ENCODE measurements at regions not wholly inside any gene's neighbourhood (a gene's known extent, or its start where the extent isn't known, plus 50 kb on each side); places are given as distances from the start of the nearest gene placed in this dataset.

DNA sequence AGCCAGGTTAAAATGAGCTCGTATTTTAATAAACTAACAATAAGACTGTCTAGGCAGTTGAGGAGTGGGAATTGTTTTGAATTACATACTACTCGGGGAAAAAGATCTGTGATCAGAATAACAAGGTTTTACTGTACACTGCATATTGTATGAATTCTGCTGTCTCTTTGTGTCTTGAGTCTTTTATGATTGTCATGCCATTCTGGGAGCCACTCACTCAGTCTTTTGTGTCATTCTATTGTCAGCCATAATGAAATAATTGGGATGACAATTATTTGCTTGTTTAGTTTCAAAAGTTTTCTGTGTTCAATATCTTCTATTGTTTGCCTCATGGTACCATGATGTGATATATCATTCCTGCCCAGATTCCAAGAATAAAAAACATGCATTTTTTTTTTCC, 339.6 kb upstream of the TBL1XR1 start:
- H3K27ac ChIP-seq = no peak overlapping the region
- H3K4me3 ChIP-seq = no peak overlapping the region
- no peaks in the 10 kb centered on the region for H3K27me3 ChIP-seq
- no peaks in the 10 kb centered on the region for H3K36me3 ChIP-seq
- TF ChIP-seq CTCF (IDR thresholded peaks at IDR 0.05) = no peak
- H3K9me3 ChIP-seq = no peaks in the 10 kb centered on the region
- H3K4me1 ChIP-seq = peaks cover 0 to 21% (median 17%) of the 10 kb centered on the region in 4 donors
- DNase-seq = no peak
- intact Hi-C loops (cut with DNase I; ENCODE audit: low total_unique reads) = no loop called here

DNA sequence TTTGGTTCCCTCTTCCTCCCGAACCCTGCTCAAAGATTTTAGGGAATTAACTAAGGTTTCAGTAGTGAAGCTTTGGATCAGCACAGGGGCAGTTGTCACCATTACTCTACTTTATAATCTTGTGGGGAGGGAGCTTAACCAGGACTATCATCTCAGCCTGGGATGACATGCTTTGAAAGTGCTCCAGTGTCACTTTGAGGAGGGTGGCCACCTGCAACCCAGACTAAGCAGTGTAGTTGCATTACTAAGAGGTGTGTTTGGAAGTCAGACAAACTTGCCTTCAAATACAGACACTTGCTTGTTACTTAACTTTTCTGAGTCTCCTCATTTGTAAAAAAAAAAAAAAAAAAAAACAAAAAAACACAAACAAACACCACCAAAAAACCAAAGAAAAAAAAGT, 340.3 kb upstream of the TBL1XR1 start:
- no peaks in the 10 kb centered on the region for H3K9me3 ChIP-seq
- no peak for TF ChIP-seq CTCF (IDR thresholded peaks at IDR 0.05)
- intact Hi-C loops (cut with DNase I; ENCODE audit: low total_unique reads) = no loop called here
- H3K27me3 ChIP-seq = no peaks in the 10 kb centered on the region
- H3K4me3 ChIP-seq = no peak overlapping the region
- no peaks in the 10 kb centered on the region for H3K36me3 ChIP-seq
- peaks cover 0 to 21% (median 17%) of the 10 kb centered on the region in 4 donors for H3K4me1 ChIP-seq
- H3K27ac ChIP-seq = no peak overlapping the region
- no peak for DNase-seq

DNA sequence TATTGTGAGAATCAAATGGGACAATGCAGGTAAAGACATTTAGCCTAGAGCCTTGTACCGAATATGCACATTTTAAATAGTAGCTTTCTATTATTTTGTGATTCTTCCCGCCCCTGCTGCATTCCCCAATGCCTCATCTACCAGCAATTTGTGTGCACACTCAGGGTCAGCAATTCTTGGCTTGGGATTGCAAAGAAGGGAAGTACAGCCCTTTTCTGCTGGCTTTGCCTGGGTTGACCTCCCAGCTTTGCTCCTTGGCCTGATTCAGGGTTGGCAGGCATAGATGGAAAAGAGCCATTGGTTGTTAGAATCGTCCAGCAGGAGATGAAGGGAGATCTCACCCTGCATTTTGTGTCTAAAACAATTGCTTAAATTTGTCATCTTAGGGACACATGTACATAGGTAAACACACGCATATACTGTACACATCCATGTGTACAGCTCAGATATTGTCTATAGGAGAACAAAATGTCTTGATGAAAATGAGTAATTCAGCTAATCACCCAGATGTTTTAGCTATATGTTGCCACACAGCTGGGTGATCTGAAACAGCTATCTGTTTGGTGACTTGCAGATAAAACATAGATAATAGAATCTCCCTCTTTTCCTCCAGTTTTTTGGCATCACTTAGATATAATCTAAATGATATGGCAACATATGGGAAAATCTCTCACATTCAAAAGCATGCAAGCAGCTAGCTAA, 340.9 kb upstream of the TBL1XR1 start:
- intact Hi-C loops (cut with DNase I; ENCODE audit: low total_unique reads) = no loop called here
- Histone ChIP-seq H3K27me3 (no peaks in the 10 kb centered on the region), H3K4me1 (peaks cover 0 to 21% (median 17%) of the 10 kb centered on the region in 4 donors), H3K4me3 (no peak overlapping the region), H3K36me3 (no peaks in the 10 kb centered on the region), H3K27ac (no peak overlapping the region), H3K9me3 (no peaks in the 10 kb centered on the region)
- no peak for TF ChIP-seq CTCF (IDR thresholded peaks at IDR 0.05)
- peak; percentile 44 to 73 for DNase-seq

GRCh38 chr3:177538750-177539730, 341.8 kb upstream of the TBL1XR1 start:
- no peak overlapping the region for H3K27ac ChIP-seq
- H3K36me3 ChIP-seq = no peaks in the 10 kb centered on the region
- H3K4me3 ChIP-seq = no peak overlapping the region
- no peak for TF ChIP-seq CTCF (IDR thresholded peaks at IDR 0.05)
- peaks cover 0 to 21% (median 17%) of the 10 kb centered on the region in 4 donors for H3K4me1 ChIP-seq
- H3K27me3 ChIP-seq = no peaks in the 10 kb centered on the region
- DNase-seq = no peak
- intact Hi-C loops (cut with DNase I; ENCODE audit: low total_unique reads) = no loop called here
- H3K9me3 ChIP-seq = no peaks in the 10 kb centered on the region

DNA sequence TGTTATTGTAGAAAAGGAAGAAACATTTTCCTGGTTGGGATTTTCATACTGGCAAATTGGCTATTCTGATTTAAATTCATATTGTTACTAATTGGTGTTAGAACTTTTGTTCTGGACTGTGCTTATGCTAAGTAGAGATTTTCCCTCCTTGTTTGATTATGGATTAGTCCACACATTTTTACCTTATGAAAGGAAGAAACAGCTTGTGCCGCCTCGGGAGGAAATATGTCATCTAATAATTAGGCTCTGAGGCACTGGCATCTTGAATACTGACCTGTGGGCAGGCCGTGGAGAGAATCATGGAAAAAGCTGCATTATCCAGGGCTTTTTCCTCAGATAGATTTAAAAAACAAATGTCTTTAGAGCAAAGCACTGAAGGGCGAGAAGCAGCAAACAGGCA, 344.3 kb upstream of the TBL1XR1 start:
- Histone ChIP-seq H3K4me1 (peaks cover 0 to 37% (median 21%) of the 10 kb centered on the region in 4 donors), H3K4me3 (no peak overlapping the region), H3K36me3 (no peaks in the 10 kb centered on the region), H3K9me3 (no peaks in the 10 kb centered on the region), H3K27ac (no peak overlapping the region), H3K27me3 (no peaks in the 10 kb centered on the region)
- no peak for DNase-seq
- TF ChIP-seq CTCF (IDR thresholded peaks at IDR 0.05) = no peak
- intact Hi-C loops (cut with DNase I; ENCODE audit: low total_unique reads) = no loop called here
